GM12878 (cell line): ENCODE measurements at regions not wholly inside any gene's neighbourhood (a gene's known extent, or its start where the extent isn't known, plus 50 kb on each side); places are given as distances from the start of the nearest gene placed in this dataset.

ENCODE experiments used
- ATAC-seq: fragments of 200-7000 bp; cut with Tn5 transposase; 3 replicates; pipeline ENCODE4 v1.9.1; 2020; ENCODE audit warnings: mild to moderate bottlenecking, moderate library complexity
- BruUV-seq: library from RNA; stranded (reverse); fragments of 400-500 nt; replicated peaks from 2 replicates; lab custom pipeline; 2021; lab: Mats Ljungman, UMichigan
- CTCF ChIA-PET: fragments of 300-600 bp; sonication (Branson Sonifier 250); formaldehyde crosslinking; extraction: SDS; loops from one replicate; lab custom pipeline; 2021; ENCODE audit warnings: inconsistent platforms; lab: Yijun Ruan, JAX
- POLR2A ChIA-PET: fragments of 350-600 bp; formaldehyde crosslinking; extraction: SDS; loops from one replicate; lab custom pipeline; 2021; ENCODE audit warnings: inconsistent platforms; lab: Charles Lee
- RAD21 ChIA-PET: fragments of 300-600 bp; sonication (Branson Sonifier 250); formaldehyde crosslinking; loops from one replicate; lab custom pipeline; 2023; ENCODE audit warnings: antibody characterized with exemption; ENCODE audit not compliant: unreplicated experiment; lab: Charles Lee
- SMC1A ChIA-PET: fragments of 300-600 bp; sonication (Branson Sonifier 250); formaldehyde crosslinking; loops from one replicate; lab custom pipeline; 2023; ENCODE audit not compliant: unreplicated experiment, uncharacterized antibody; lab: Charles Lee
- DNase-seq: peaks from one replicate; pipeline ENCODE4 v3.0.0-alpha.2; 2011; ENCODE audit warnings: low read depth, low spot score
- FAIRE-seq: peaks from 3 replicates; lab custom pipeline; 2011; peaks lifted over from hg19 to GRCh38; lab: Jason Lieb, UNC
- H2AFZ ChIP-seq: 2 replicates; pipeline ENCODE4 v1.6.0; 2011; ENCODE audit warnings: low read depth, low read length, control low read depth; ENCODE audit not compliant: control insufficient read depth
- H3K27ac ChIP-seq: 2 replicates; pipeline ENCODE4 v1.5.1; 2011; ENCODE audit warnings: control low read depth; ENCODE audit not compliant: control insufficient read depth, insufficient read depth
- H3K27me3 ChIP-seq, 2 experiments: replicated peaks in 1 of 2; 2 replicates each; pipeline versions ENCODE4 v1.6.0 to v1.6.1; 2011; ENCODE audit warnings: low read length in 1 of 2; ENCODE audit not compliant: control insufficient read depth in 2 of 2, insufficient read depth in 2 of 2
- H3K36me3 ChIP-seq, 2 experiments: 2 replicates each; pipeline ENCODE4 v1.5.1; 2011; ENCODE audit warnings: low read length in 1 of 2; ENCODE audit not compliant: control insufficient read depth in 2 of 2, insufficient read depth in 2 of 2
- H3K4me1 ChIP-seq: 2 replicates; pipeline ENCODE4 v1.6.1; 2011; ENCODE audit warnings: mild to moderate bottlenecking, low read length, moderate library complexity, mixed read lengths; ENCODE audit not compliant: control insufficient read depth, insufficient read depth
- H3K4me2 ChIP-seq: 2 replicates; pipeline ENCODE4 v1.6.0; 2011; ENCODE audit warnings: control low read depth; ENCODE audit not compliant: control insufficient read depth, insufficient read depth
- H3K4me3 ChIP-seq: fragments of 200-600 bp; sonication (generic); 2 replicates; pipeline ENCODE4 v1.5.1; 2016
- H3K79me2 ChIP-seq: 2 replicates; pipeline ENCODE4 v1.6.0; 2011; ENCODE audit warnings: low read length; ENCODE audit not compliant: control insufficient read depth, insufficient read depth
- H3K9ac ChIP-seq: 2 replicates; pipeline ENCODE4 v1.8.0; 2011; ENCODE audit warnings: low read length, control low read depth, mixed read lengths; ENCODE audit not compliant: control insufficient read depth, insufficient read depth
- H3K9me3 ChIP-seq: replicated peaks from 3 replicates; pipeline ENCODE4 v1.5.1; 2011; ENCODE audit warnings: mild to moderate bottlenecking, low read length; ENCODE audit not compliant: control insufficient read depth, insufficient read depth
- H4K20me1 ChIP-seq: 2 replicates; pipeline ENCODE4 v1.6.0; 2011; ENCODE audit not compliant: control insufficient read depth, insufficient read depth
- BMI1 ChIP-seq: fragments of 450-650 bp; IDR thresholded peaks from 2 replicates; pipeline ENCODE4 v1.6.1; 2016; ENCODE audit warnings: mild to moderate bottlenecking, moderate library complexity, borderline replicate concordance
- CEBPB ChIP-seq, 2 experiments: fragments of 150-350 bp in 1 of 2; IDR thresholded peaks; 2 replicates each; pipeline ENCODE4 v1.6.1; 2012 to 2014; ENCODE audit warnings: low read depth in 2 of 2, low read length in 2 of 2, borderline replicate concordance in 1 of 2, inconsistent platforms in 1 of 2
- E2F8 ChIP-seq: fragments of 450-650 bp; IDR thresholded peaks from 2 replicates; pipeline ENCODE4 v1.6.1; 2018; ENCODE audit warnings: mild to moderate bottlenecking, low read depth, moderate library complexity; ENCODE audit not compliant: partially characterized antibody
- EED ChIP-seq: sonication (generic); IDR thresholded peaks from 2 replicates; pipeline ENCODE4 v1.6.1; 2016; ENCODE audit warnings: antibody characterized with exemption, low read depth
- EP300 ChIP-seq, 2 experiments: fragments of 150-350 bp in 1 of 2; IDR thresholded peaks; 2 replicates each; pipeline ENCODE4 v1.6.1; 2011 to 2012; ENCODE audit warnings: low read depth in 2 of 2, low read length in 2 of 2, borderline replicate concordance in 1 of 2, improper control_type of control experiment in 1 of 2, inconsistent platforms in 1 of 2; ENCODE audit not compliant: control insufficient read depth in 1 of 2
- EZH2 ChIP-seq: IDR thresholded peaks from 2 replicates; pipeline ENCODE4 v1.6.1; 2012; ENCODE audit warnings: low read depth, mild to moderate bottlenecking, control low read depth, inconsistent platforms, low read length, borderline replicate concordance; ENCODE audit not compliant: control insufficient read depth
- GABPA ChIP-seq: IDR thresholded peaks from 2 replicates; pipeline ENCODE4 v1.6.1; 2014; ENCODE audit warnings: antibody characterized with exemption, low read depth, mild to moderate bottlenecking, inconsistent platforms
- HCFC1 ChIP-seq: fragments of 150-350 bp; IDR thresholded peaks from 2 replicates; pipeline ENCODE4 v1.6.1; 2014; ENCODE audit warnings: low read length
- IRF5 ChIP-seq: fragments of 450-650 bp; IDR thresholded peaks from 2 replicates; pipeline ENCODE4 v1.6.1; 2017; ENCODE audit warnings: borderline replicate concordance
- KLF5 ChIP-seq: fragments of 450-650 bp; IDR thresholded peaks from 2 replicates; pipeline ENCODE4 v1.6.1; 2014; ENCODE audit warnings: mild to moderate bottlenecking; ENCODE audit not compliant: partially characterized antibody
- NR2F1 ChIP-seq: fragments of 450-650 bp; conservative IDR thresholded peaks from 2 replicates; pipeline ENCODE4 v1.6.1; 2017; ENCODE audit warnings: mild to moderate bottlenecking
- PKNOX1 ChIP-seq: fragments of 450-650 bp; IDR thresholded peaks from 2 replicates; pipeline ENCODE4 v1.6.1; 2016; ENCODE audit warnings: mild to moderate bottlenecking
- POLR2AphosphoS5 ChIP-seq: IDR thresholded peaks from 2 replicates; pipeline ENCODE4 v1.6.1; 2011; ENCODE audit warnings: mild to moderate bottlenecking, low read length, inconsistent platforms
- RAD21 ChIP-seq: IDR thresholded peaks from 2 replicates; pipeline ENCODE4 v1.6.1; 2011; ENCODE audit warnings: mild to moderate bottlenecking, low read depth, low read length, moderate library complexity; ENCODE audit not compliant: insufficient read depth
- RUNX3 ChIP-seq: IDR thresholded peaks from 2 replicates; pipeline ENCODE4 v1.6.1; 2012; ENCODE audit warnings: low read length, inconsistent platforms
- SIN3A ChIP-seq: IDR thresholded peaks from 2 replicates; pipeline ENCODE4 v1.6.1; 2012; ENCODE audit warnings: low read depth, low read length, improper control_type of control experiment
- TBL1XR1 ChIP-seq: IDR thresholded peaks from 2 replicates; pipeline ENCODE4 v1.6.1; 2012; ENCODE audit warnings: low read depth, low read length, improper control_type of control experiment
- ZBED1 ChIP-seq: IDR thresholded peaks from 2 replicates; pipeline ENCODE4 v1.6.1; 2016; ENCODE audit warnings: borderline replicate concordance
- WGBS: methylation state at CpG from one replicate; pipeline ENCODE4 v1.1.6; 2016; ENCODE audit warnings: low lambda C conversion rate; ENCODE audit not compliant: insufficient replicate concordance, insufficient coverage; ENCODE audit errors: missing lambda C conversion rate; 5-methylcytosine and 5-hydroxymethylcytosine counted together
- in situ Hi-C: fragments of 300-500 bp; cut with MboI; formaldehyde crosslinking; loops from 9 replicates; pipeline ENCODE4 v1.14.3; 2018; ENCODE audit warnings: mixed read lengths
- intact Hi-C: fragments of 100-400 bp; cut with micrococcal nuclease; formaldehyde crosslinking; loops from one replicate; pipeline ENCODE4 v1.14.2; 2022; ENCODE audit not compliant: unreplicated experiment
- TF ChIP-seq, protein P1 (sequence below): fragments of 450-650 bp; IDR thresholded peaks from 2 replicates; pipeline ENCODE4 v1.6.1; 2016; ENCODE audit warnings: mild to moderate bottlenecking

GRCh38 chr5:155850370-155850769 is 476.6 kb upstream of the SGCD start (continued):
- TF ChIP-seq IRF5 (no peak), BMI1 (no peak), NR2F1 (no peak), EED (no peak)

DNA sequence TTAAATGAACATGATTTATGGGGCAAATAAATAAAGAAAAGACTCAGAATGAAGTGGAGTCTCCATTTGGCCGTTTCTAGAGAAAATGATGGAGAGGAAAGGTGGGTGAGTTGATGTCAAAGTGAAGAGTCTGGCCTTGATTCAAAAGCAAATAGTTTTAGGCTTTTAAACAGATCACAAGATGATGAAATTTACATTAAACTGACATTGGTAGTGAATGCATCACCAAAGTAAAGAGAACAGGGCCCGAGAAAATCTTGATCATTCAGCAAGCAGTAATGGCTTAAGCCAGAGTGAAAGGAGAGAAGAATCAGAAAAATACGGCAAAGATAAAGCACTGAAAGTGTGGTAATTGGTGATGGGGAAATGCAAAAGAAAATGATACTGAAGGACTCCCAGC is 460.0 kb upstream of the SGCD start:
- no peak for FAIRE-seq
- in situ Hi-C loops, result no loop called here
- H3K9me3 ChIP-seq, result no peaks in the 10 kb centered on the region
- no peak overlapping the region for H3K4me2 ChIP-seq
- H3K9ac ChIP-seq, result no peak overlapping the region
- SMC1A ChIA-PET, result no interaction called here
- DNase-seq, result no peak
- H3K4me3 ChIP-seq, result no peak overlapping the region
- H4K20me1 ChIP-seq, result no peaks in the 10 kb centered on the region
- 23% methylated on average over 3 of the region's 3 CpGs for WGBS
- no TSS peak for BruUV-seq
- CTCF ChIA-PET, result no interaction called here
- H3K36me3 ChIP-seq, result no peaks in the 10 kb centered on the region
- H3K27ac ChIP-seq, result no peak overlapping the region
- no peaks in the 10 kb centered on the region for H3K79me2 ChIP-seq
- no peak overlapping the region for H2AFZ ChIP-seq
- ATAC-seq, result no peak
- no peaks in the 10 kb centered on the region for H3K4me1 ChIP-seq
- POLR2A ChIA-PET, result no interaction called here
- H3K27me3 ChIP-seq, result no peaks in the 10 kb centered on the region
- intact Hi-C loops, result no loop called here
- RAD21 ChIA-PET, result no interaction called here
- TF ChIP-seq RUNX3, result no peak
- TF ChIP-seq, protein P1, sequence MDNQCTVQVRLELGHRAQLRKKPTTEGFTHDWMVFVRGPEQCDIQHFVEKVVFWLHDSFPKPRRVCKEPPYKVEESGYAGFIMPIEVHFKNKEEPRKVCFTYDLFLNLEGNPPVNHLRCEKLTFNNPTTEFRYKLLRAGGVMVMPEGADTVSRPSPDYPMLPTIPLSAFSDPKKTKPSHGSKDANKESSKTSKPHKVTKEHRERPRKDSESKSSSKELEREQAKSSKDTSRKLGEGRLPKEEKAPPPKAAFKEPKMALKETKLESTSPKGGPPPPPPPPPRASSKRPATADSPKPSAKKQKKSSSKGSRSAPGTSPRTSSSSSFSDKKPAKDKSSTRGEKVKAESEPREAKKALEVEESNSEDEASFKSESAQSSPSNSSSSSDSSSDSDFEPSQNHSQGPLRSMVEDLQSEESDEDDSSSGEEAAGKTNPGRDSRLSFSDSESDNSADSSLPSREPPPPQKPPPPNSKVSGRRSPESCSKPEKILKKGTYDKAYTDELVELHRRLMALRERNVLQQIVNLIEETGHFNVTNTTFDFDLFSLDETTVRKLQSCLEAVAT, result no peak
- TF ChIP-seq PKNOX1, result no peak
- TF ChIP-seq RAD21, result no peak
- no peak for TF ChIP-seq HCFC1
- no peak for TF ChIP-seq GABPA
- TF ChIP-seq CEBPB (IDR thresholded peaks at IDR 0.05; ENCODE audit: borderline replicate concordance in 1 of 2, low read depth in 2 of 2, low read length in 2 of 2), result no peak
- no peak for TF ChIP-seq ZBED1
- no peak for TF ChIP-seq TBL1XR1
- no peak for TF ChIP-seq E2F8
- TF ChIP-seq EZH2, result no peak
- TF ChIP-seq SIN3A, result no peak
- TF ChIP-seq POLR2AphosphoS5, result no peak
- TF ChIP-seq KLF5, result no peak
- no peak for TF ChIP-seq EP300 (IDR thresholded peaks at IDR 0.05; ENCODE audit: borderline replicate concordance in 1 of 2, control insufficient read depth in 1 of 2, low read depth in 2 of 2, low read length in 2 of 2)
